Prostate gland (tissue), 2 donors: ENCODE measurements at regions not wholly inside any gene's neighbourhood (a gene's known extent, or its start where the extent isn't known, plus 50 kb on each side); places are given as distances from the start of the nearest gene placed in this dataset.

ENCODE experiments used
- CTCF ChIP-seq, 4 experiments: fragments of 200-600 bp in 2 of 4; fragments of 450-650 bp in 2 of 4; sonication (generic) in 2 of 4; IDR thresholded peaks; 1 replicate in 3 of 4; 2 replicates in 1 of 4; pipeline ENCODE4 v1.5.1; 2016 to 2019; ENCODE audit warnings: antibody characterized with exemption in 4 of 4, mild to moderate bottlenecking in 2 of 4, moderate library complexity in 2 of 4
- POLR2A ChIP-seq: fragments of 450-650 bp; IDR thresholded peaks from one replicate; pipeline ENCODE4 v1.6.1; 2016; ENCODE audit warnings: antibody characterized with exemption, mild to moderate bottlenecking

- no peak for TF ChIP-seq CTCF (IDR thresholded peaks at IDR 0.05)
- TF ChIP-seq POLR2A = no peak
Observed at GRCh38 chr2:120960770-120961366, 225.2 kb downstream of the GLI2 start.
